GM19239 (cell line): ENCODE measurements at regions not wholly inside any gene's neighbourhood (a gene's known extent, or its start where the extent isn't known, plus 50 kb on each side); places are given as distances from the start of the nearest gene placed in this dataset.

ENCODE experiments used
- DNase-seq: peaks from one replicate; pipeline ENCODE4 v3.0.0; 2011; ENCODE audit warnings: low spot score; ENCODE audit not compliant: insufficient read length
- FAIRE-seq: peaks from 2 replicates; lab custom pipeline; 2011; peaks lifted over from hg19 to GRCh38; lab: Jason Lieb, UNC

- FAIRE-seq: no peak
- no peak for DNase-seq
Measured at GRCh38 chr11:8818421-8818820, 92.6 kb upstream of the AKIP1 start.

- no peak for FAIRE-seq
Measured at GRCh38 chr11:8820401-8820800, 90.6 kb upstream of the AKIP1 start.

GRCh38 chr11:8822469-8822868 is 88.5 kb upstream of the AKIP1 start:
- no peak for DNase-seq
- FAIRE-seq: no peak

More at GRCh38 chr11:8820401-8820800, 90.6 kb upstream of the AKIP1 start:
- no peak for DNase-seq

GRCh38 chr11:8823174-8823742 is 87.7 kb upstream of the AKIP1 start:
- no peak for DNase-seq
- FAIRE-seq: no peak

GRCh38 chr11:8826139-8826786 is 84.7 kb upstream of the AKIP1 start:
- DNase-seq (no peak), FAIRE-seq (no peak)

GRCh38 chr11:8826901-8827560 is 84.0 kb upstream of the AKIP1 start:
- no peak for DNase-seq
- FAIRE-seq: no peak

GRCh38 chr11:8828046-8828445 is 82.9 kb upstream of the AKIP1 start:
- FAIRE-seq (no peak), DNase-seq (no peak)

- no peak for DNase-seq
- FAIRE-seq: no peak
Measured at GRCh38 chr11:8828580-8829361, 82.2 kb upstream of the AKIP1 start.

GRCh38 chr11:8829556-8829955 is 81.4 kb upstream of the AKIP1 start:
- FAIRE-seq (no peak), DNase-seq (no peak)

- DNase-seq (no peak), FAIRE-seq (no peak)
Measured at GRCh38 chr11:8830641-8831040, 80.3 kb upstream of the AKIP1 start.

- no peak for DNase-seq
- no peak for FAIRE-seq
Measured at GRCh38 chr11:8831861-8832260, 79.1 kb upstream of the AKIP1 start.

- peak; percentile 60 for DNase-seq
- FAIRE-seq: peak; percentile 68
Measured at GRCh38 chr11:8832571-8833260, 78.3 kb upstream of the AKIP1 start.

GRCh38 chr11:8833568-8834315 is 77.2 kb upstream of the AKIP1 start:
- no peak for DNase-seq
- FAIRE-seq: peak; percentile 66

GRCh38 chr11:8834379-8834778 is 76.6 kb upstream of the AKIP1 start:
- FAIRE-seq (no peak), DNase-seq (no peak)

GRCh38 chr11:8838248-8838647 is 72.7 kb upstream of the AKIP1 start:
- no peak for FAIRE-seq
- DNase-seq: no peak

GRCh38 chr11:8839306-8839956 is 71.6 kb upstream of the AKIP1 start:
- DNase-seq (no peak), FAIRE-seq (peak; percentile 79)

GRCh38 chr11:8839957-8840945 is 70.7 kb upstream of the AKIP1 start:
- FAIRE-seq: no peak
- no peak for DNase-seq

- FAIRE-seq (no peak), DNase-seq (no peak)
Measured at GRCh38 chr11:8841899-8842298, 69.1 kb upstream of the AKIP1 start.
